ENCODE measurements at regions not wholly inside any gene's neighbourhood (a gene's known extent, or its start where the extent isn't known, plus 50 kb on each side); places are given as distances from the start of the nearest gene placed in this dataset.

GRCh38 chr20:12679447-12679846, 329.3 kb upstream of the SPTLC3 start:
- Mint-ChIP-seq H3K9me3 (peaks cover 0 to 1% of the 10 kb centered on the region in 2 donors), H3K4me1 (no peaks in the 10 kb centered on the region), H3K27ac (no peak overlapping the region), H3K27me3 (no peaks in the 10 kb centered on the region), H3K4me3 (no peak overlapping the region), H3K36me3 (no peaks in the 10 kb centered on the region)
- ATAC-seq (replicated peaks) (no peak), DNase-seq (no peak)

GRCh38 chr20:12682613-12683012, 326.2 kb upstream of the SPTLC3 start:
- no peaks in the 10 kb centered on the region for H3K4me1 Mint-ChIP-seq
- no peaks in the 10 kb centered on the region for H3K27me3 Mint-ChIP-seq
- H3K36me3 Mint-ChIP-seq: no peaks in the 10 kb centered on the region
- DNase-seq: no peak
- ATAC-seq (replicated peaks): no peak
- H3K4me3 Mint-ChIP-seq: no peak overlapping the region
- peaks cover 0 to 1% of the 10 kb centered on the region in 2 donors for H3K9me3 Mint-ChIP-seq
- H3K27ac Mint-ChIP-seq: no peak overlapping the region

GRCh38 chr20:12687476-12687875, 321.3 kb upstream of the SPTLC3 start:
- Mint-ChIP-seq H3K36me3 (no peaks in the 10 kb centered on the region), H3K4me1 (no peaks in the 10 kb centered on the region), H3K4me3 (no peak overlapping the region), H3K27me3 (no peaks in the 10 kb centered on the region), H3K27ac (no peak overlapping the region), H3K9me3 (peaks cover 2 to 7% of the 10 kb centered on the region in 2 donors)
- no peak for DNase-seq
- no peak for ATAC-seq (replicated peaks)

GRCh38 chr20:12695937-12696336, 312.8 kb upstream of the SPTLC3 start:
- Mint-ChIP-seq H3K9me3 (peaks cover 2% of the 10 kb centered on the region in 2 donors), H3K36me3 (no peaks in the 10 kb centered on the region), H3K27me3 (no peaks in the 10 kb centered on the region), H3K4me1 (no peaks in the 10 kb centered on the region), H3K27ac (no peak overlapping the region), H3K4me3 (no peak overlapping the region)
- ATAC-seq (replicated peaks) (no peak), DNase-seq (no peak)

GRCh38 chr20:12698817-12699216, 310.0 kb upstream of the SPTLC3 start:
- peaks cover 0 to 11% of the 10 kb centered on the region in 2 donors for H3K9me3 Mint-ChIP-seq
- H3K4me1 Mint-ChIP-seq: no peaks in the 10 kb centered on the region
- no peaks in the 10 kb centered on the region for H3K27me3 Mint-ChIP-seq
- DNase-seq (no peak), ATAC-seq (replicated peaks) (no peak)
- H3K27ac Mint-ChIP-seq: no peak overlapping the region
- H3K36me3 Mint-ChIP-seq: no peaks in the 10 kb centered on the region
- no peak overlapping the region for H3K4me3 Mint-ChIP-seq

GRCh38 chr20:12699374-12700228, 309.2 kb upstream of the SPTLC3 start:
- DNase-seq (no peak), ATAC-seq (replicated peaks) (no peak)
- no peaks in the 10 kb centered on the region for H3K27me3 Mint-ChIP-seq
- H3K9me3 Mint-ChIP-seq: peaks cover 0 to 11% of the 10 kb centered on the region in 2 donors
- H3K4me3 Mint-ChIP-seq: no peak overlapping the region
- H3K36me3 Mint-ChIP-seq: no peaks in the 10 kb centered on the region
- no peaks in the 10 kb centered on the region for H3K4me1 Mint-ChIP-seq
- no peak overlapping the region for H3K27ac Mint-ChIP-seq

GRCh38 chr20:12700701-12701100, 308.1 kb upstream of the SPTLC3 start:
- Mint-ChIP-seq H3K27me3 (no peaks in the 10 kb centered on the region), H3K4me3 (no peak overlapping the region), H3K36me3 (no peaks in the 10 kb centered on the region), H3K9me3 (peaks cover 0 to 13% of the 10 kb centered on the region in 2 donors), H3K27ac (no peak overlapping the region), H3K4me1 (no peaks in the 10 kb centered on the region)
- ATAC-seq (replicated peaks) (no peak), DNase-seq (no peak)

- no peak overlapping the region for H3K4me3 Mint-ChIP-seq
- no peak overlapping the region for H3K27ac Mint-ChIP-seq
- H3K27me3 Mint-ChIP-seq: no peaks in the 10 kb centered on the region
- ATAC-seq (replicated peaks) (peak; percentile 89 to 94), DNase-seq (peak; percentile 0)
- H3K4me1 Mint-ChIP-seq: no peaks in the 10 kb centered on the region
- H3K36me3 Mint-ChIP-seq: no peaks in the 10 kb centered on the region
- H3K9me3 Mint-ChIP-seq: peaks cover 0 to 13% of the 10 kb centered on the region in 2 donors
Measured at GRCh38 chr20:12702312-12702711, 306.5 kb upstream of the SPTLC3 start.

- H3K4me1 Mint-ChIP-seq: no peaks in the 10 kb centered on the region
- no peak for DNase-seq
- H3K9me3 Mint-ChIP-seq: no peaks in the 10 kb centered on the region
- no peak overlapping the region for H3K4me3 Mint-ChIP-seq
- no peak for ATAC-seq (replicated peaks)
- no peaks in the 10 kb centered on the region for H3K27me3 Mint-ChIP-seq
- no peaks in the 10 kb centered on the region for H3K36me3 Mint-ChIP-seq
- no peak overlapping the region for H3K27ac Mint-ChIP-seq
Measured at GRCh38 chr20:12715371-12715770, 293.4 kb upstream of the SPTLC3 start.

- Mint-ChIP-seq H3K36me3 (no peaks in the 10 kb centered on the region), H3K4me1 (no peaks in the 10 kb centered on the region)
Measured at GRCh38 chr20:12715991-12716680, 292.6 kb upstream of the SPTLC3 start.

GRCh38 chr20:12717061-12717460, 291.7 kb upstream of the SPTLC3 start:
- Mint-ChIP-seq H3K4me3 (no peak overlapping the region), H3K27ac (no peak overlapping the region), H3K4me1 (no peaks in the 10 kb centered on the region), H3K27me3 (no peaks in the 10 kb centered on the region), H3K36me3 (no peaks in the 10 kb centered on the region), H3K9me3 (no peaks in the 10 kb centered on the region)
- ATAC-seq (replicated peaks): no peak
- no peak for DNase-seq

More at GRCh38 chr20:12715991-12716680, 292.6 kb upstream of the SPTLC3 start:
- Mint-ChIP-seq H3K4me3 (no peak overlapping the region), H3K9me3 (no peaks in the 10 kb centered on the region), H3K27ac (no peak overlapping the region), H3K27me3 (no peaks in the 10 kb centered on the region)
- ATAC-seq (replicated peaks) (no peak), DNase-seq (no peak)

- Mint-ChIP-seq H3K27ac (no peak overlapping the region), H3K9me3 (no peaks in the 10 kb centered on the region), H3K36me3 (no peaks in the 10 kb centered on the region), H3K27me3 (no peaks in the 10 kb centered on the region), H3K4me3 (no peak overlapping the region), H3K4me1 (no peaks in the 10 kb centered on the region)
- ATAC-seq (replicated peaks): no peak
- DNase-seq: no peak
Measured at GRCh38 chr20:12718619-12719018, 290.2 kb upstream of the SPTLC3 start.

GRCh38 chr20:12721636-12722035, 287.1 kb upstream of the SPTLC3 start:
- DNase-seq (no peak), ATAC-seq (replicated peaks) (no peak)
- Mint-ChIP-seq H3K4me3 (no peak overlapping the region), H3K27me3 (no peaks in the 10 kb centered on the region), H3K27ac (no peak overlapping the region), H3K36me3 (no peaks in the 10 kb centered on the region), H3K4me1 (no peaks in the 10 kb centered on the region), H3K9me3 (no peaks in the 10 kb centered on the region)

- no peaks in the 10 kb centered on the region for H3K27me3 Mint-ChIP-seq
- no peak for ATAC-seq (replicated peaks)
- no peaks in the 10 kb centered on the region for H3K9me3 Mint-ChIP-seq
- no peak for DNase-seq
- H3K4me3 Mint-ChIP-seq: no peak overlapping the region
- no peaks in the 10 kb centered on the region for H3K36me3 Mint-ChIP-seq
- no peaks in the 10 kb centered on the region for H3K4me1 Mint-ChIP-seq
- no peak overlapping the region for H3K27ac Mint-ChIP-seq
Measured at GRCh38 chr20:12722091-12722490, 286.7 kb upstream of the SPTLC3 start.

GRCh38 chr20:12723811-12724210, 285.0 kb upstream of the SPTLC3 start:
- H3K36me3 Mint-ChIP-seq: no peaks in the 10 kb centered on the region
- H3K27ac Mint-ChIP-seq: no peak overlapping the region
- DNase-seq (no peak), ATAC-seq (replicated peaks) (no peak)
- H3K4me1 Mint-ChIP-seq: no peaks in the 10 kb centered on the region
- no peak overlapping the region for H3K4me3 Mint-ChIP-seq
- no peaks in the 10 kb centered on the region for H3K9me3 Mint-ChIP-seq
- H3K27me3 Mint-ChIP-seq: no peaks in the 10 kb centered on the region
